Astrocyte (in vitro differentiated cells and primary cell): ENCODE measurements at regions not wholly inside any gene's neighbourhood (a gene's known extent, or its start where the extent isn't known, plus 50 kb on each side); places are given as distances from the start of the nearest gene placed in this dataset.

Experiments
- DNase-seq: peaks from one replicate; pipeline ENCODE4 v3.0.0-alpha.2; 2010; ENCODE audit warnings: low read depth
- FAIRE-seq: peaks from 2 replicates; lab custom pipeline; 2011; peaks lifted over from hg19 to GRCh38; lab: Jason Lieb, UNC
- H2AFZ ChIP-seq: 2 replicates; pipeline ENCODE4 v1.6.0; 2012; ENCODE audit warnings: low read depth, low read length, inconsistent platforms
- H3K27ac ChIP-seq: 2 replicates; pipeline ENCODE4 v1.5.1; 2011; ENCODE audit warnings: low read depth, low read length, inconsistent platforms
- H3K27me3 ChIP-seq: 2 replicates; pipeline ENCODE4 v1.6.0; 2011; ENCODE audit warnings: low read length, inconsistent platforms; ENCODE audit not compliant: insufficient read depth
- H3K36me3 ChIP-seq: 2 replicates; pipeline ENCODE4 v1.5.1; 2011; ENCODE audit warnings: low read length, inconsistent platforms; ENCODE audit not compliant: insufficient read depth
- H3K4me1 ChIP-seq: 2 replicates; pipeline ENCODE4 v1.5.1; 2011; ENCODE audit warnings: low read length, inconsistent platforms; ENCODE audit not compliant: insufficient read depth
- H3K4me2 ChIP-seq: 2 replicates; pipeline ENCODE4 v1.6.0; 2012; ENCODE audit warnings: low read length, inconsistent platforms
- H3K4me3 ChIP-seq: 2 replicates; pipeline ENCODE4 v1.5.1; 2011; ENCODE audit warnings: low read depth, mild to moderate bottlenecking, low read length, inconsistent platforms; ENCODE audit not compliant: insufficient read depth
- H3K79me2 ChIP-seq: 2 replicates; pipeline ENCODE4 v1.6.0; 2012; ENCODE audit warnings: mild to moderate bottlenecking, low read length, inconsistent platforms; ENCODE audit not compliant: insufficient read depth
- H3K9ac ChIP-seq: 2 replicates; pipeline ENCODE4 v1.6.0; 2012; ENCODE audit warnings: mild to moderate bottlenecking, low read length, inconsistent platforms
- H3K9me3 ChIP-seq: 2 replicates; pipeline ENCODE4 v1.5.1; 2012; ENCODE audit warnings: low read depth, mild to moderate bottlenecking, low read length, inconsistent platforms; ENCODE audit not compliant: insufficient read depth
- H4K20me1 ChIP-seq: 2 replicates; pipeline ENCODE4 v1.6.0; 2012; ENCODE audit warnings: low read length, inconsistent platforms; ENCODE audit not compliant: insufficient read depth
- H3K27ac Mint-ChIP-seq: one replicate; pipeline ENCODE4 v1.8.0; 2021; ENCODE audit warnings: mild to moderate bottlenecking, mixed read lengths; ENCODE audit not compliant: unreplicated experiment
- H3K27me3 Mint-ChIP-seq: one replicate; pipeline ENCODE4 v1.8.0; 2021; ENCODE audit warnings: low read depth, mixed read lengths; ENCODE audit not compliant: unreplicated experiment
- H3K36me3 Mint-ChIP-seq: one replicate; pipeline ENCODE4 v1.8.0; 2021; ENCODE audit warnings: low read depth, mixed read lengths; ENCODE audit not compliant: unreplicated experiment
- H3K4me1 Mint-ChIP-seq: one replicate; pipeline ENCODE4 v1.8.0; 2021; ENCODE audit warnings: low read depth, mixed read lengths; ENCODE audit not compliant: unreplicated experiment
- H3K4me3 Mint-ChIP-seq: one replicate; pipeline ENCODE4 v1.8.0; 2021; ENCODE audit warnings: mild to moderate bottlenecking, moderate library complexity, mixed read lengths; ENCODE audit not compliant: unreplicated experiment
- H3K9me3 Mint-ChIP-seq: one replicate; pipeline ENCODE4 v1.8.0; 2021; ENCODE audit warnings: mild to moderate bottlenecking, mixed read lengths; ENCODE audit not compliant: unreplicated experiment
- EZH2 ChIP-seq: IDR thresholded peaks from 2 replicates; pipeline ENCODE4 v1.6.1; 2012; ENCODE audit warnings: mild to moderate bottlenecking, low read length, inconsistent platforms; ENCODE audit not compliant: insufficient read depth
- TF ChIP-seq, protein P1 (sequence below): IDR thresholded peaks from 2 replicates; pipeline ENCODE4 v1.5.1; 2011; ENCODE audit warnings: low read depth, mild to moderate bottlenecking, inconsistent platforms, low read length, moderate library complexity; ENCODE audit not compliant: insufficient read depth

DNA sequence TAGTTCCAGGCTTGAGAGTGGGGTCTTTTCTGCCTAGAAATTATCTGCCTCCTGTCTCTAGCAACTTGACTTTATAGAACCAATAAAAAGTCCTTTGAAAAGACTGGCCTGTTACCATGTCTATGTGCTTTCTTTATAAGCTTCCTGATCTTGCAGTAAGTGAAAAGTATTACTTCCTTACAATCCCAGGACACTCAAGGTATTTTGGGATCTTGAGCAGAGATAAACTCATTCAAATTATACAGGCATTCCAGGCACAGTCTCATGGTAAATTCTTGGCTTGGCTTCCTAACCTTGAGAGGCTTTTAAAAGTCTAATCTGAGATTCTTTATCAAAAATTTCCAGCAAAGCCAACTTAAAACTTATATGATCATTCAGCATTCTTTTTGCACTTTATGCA, 833.0 kb upstream of the POU3F4 start:
- Histone ChIP-seq H2AFZ (no peak overlapping the region), H3K9me3 (no peaks in the 10 kb centered on the region), H3K4me3 (no peak overlapping the region), H3K27me3 (no peaks in the 10 kb centered on the region), H3K79me2 (no peaks in the 10 kb centered on the region), H3K4me2 (no peak overlapping the region), H3K27ac (no peak overlapping the region), H3K36me3 (no peaks in the 10 kb centered on the region), H3K4me1 (no peaks in the 10 kb centered on the region), H3K9ac (no peak overlapping the region), H4K20me1 (no peaks in the 10 kb centered on the region)
- Mint-ChIP-seq H3K27me3 (no peaks in the 10 kb centered on the region), H3K9me3 (no peaks in the 10 kb centered on the region), H3K4me3 (no peak overlapping the region), H3K4me1 (peaks cover 1% of the 10 kb centered on the region), H3K36me3 (no peaks in the 10 kb centered on the region), H3K27ac (no peak overlapping the region)
- DNase-seq (no peak), FAIRE-seq (peak; percentile 43)
- TF ChIP-seq EZH2 = no peak
- TF ChIP-seq, protein P1, sequence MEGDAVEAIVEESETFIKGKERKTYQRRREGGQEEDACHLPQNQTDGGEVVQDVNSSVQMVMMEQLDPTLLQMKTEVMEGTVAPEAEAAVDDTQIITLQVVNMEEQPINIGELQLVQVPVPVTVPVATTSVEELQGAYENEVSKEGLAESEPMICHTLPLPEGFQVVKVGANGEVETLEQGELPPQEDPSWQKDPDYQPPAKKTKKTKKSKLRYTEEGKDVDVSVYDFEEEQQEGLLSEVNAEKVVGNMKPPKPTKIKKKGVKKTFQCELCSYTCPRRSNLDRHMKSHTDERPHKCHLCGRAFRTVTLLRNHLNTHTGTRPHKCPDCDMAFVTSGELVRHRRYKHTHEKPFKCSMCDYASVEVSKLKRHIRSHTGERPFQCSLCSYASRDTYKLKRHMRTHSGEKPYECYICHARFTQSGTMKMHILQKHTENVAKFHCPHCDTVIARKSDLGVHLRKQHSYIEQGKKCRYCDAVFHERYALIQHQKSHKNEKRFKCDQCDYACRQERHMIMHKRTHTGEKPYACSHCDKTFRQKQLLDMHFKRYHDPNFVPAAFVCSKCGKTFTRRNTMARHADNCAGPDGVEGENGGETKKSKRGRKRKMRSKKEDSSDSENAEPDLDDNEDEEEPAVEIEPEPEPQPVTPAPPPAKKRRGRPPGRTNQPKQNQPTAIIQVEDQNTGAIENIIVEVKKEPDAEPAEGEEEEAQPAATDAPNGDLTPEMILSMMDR = no peak

DNA sequence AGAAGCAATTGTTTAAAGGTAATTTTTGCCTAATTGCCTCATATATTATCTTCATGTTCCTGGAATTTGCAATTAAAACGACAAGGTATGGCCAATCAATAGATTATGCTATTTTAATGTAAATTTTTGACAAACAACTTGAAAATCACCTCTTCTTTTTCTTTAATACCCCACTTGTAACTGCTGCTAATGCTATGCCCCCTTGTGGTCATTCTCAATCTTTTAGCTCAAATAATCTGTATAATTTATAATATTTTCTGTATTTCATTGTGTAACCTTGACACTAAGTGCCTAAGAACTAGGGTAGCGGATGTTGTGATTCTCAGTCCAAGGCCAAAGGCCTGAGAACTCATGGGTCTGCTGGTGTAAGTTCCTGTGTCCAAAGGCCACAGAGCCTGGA, 831.7 kb upstream of the POU3F4 start:
- FAIRE-seq = no peak
- H3K36me3 ChIP-seq = no peaks in the 10 kb centered on the region
- H3K4me1 ChIP-seq = no peaks in the 10 kb centered on the region
- no peak overlapping the region for H3K27ac Mint-ChIP-seq
- H3K4me3 ChIP-seq = no peak overlapping the region
- H3K27ac ChIP-seq = no peak overlapping the region
- H3K9me3 ChIP-seq = no peaks in the 10 kb centered on the region
- TF ChIP-seq EZH2 = no peak
- TF ChIP-seq, protein P1 = no peak
- H3K79me2 ChIP-seq = no peaks in the 10 kb centered on the region
- H2AFZ ChIP-seq = no peak overlapping the region
- H3K27me3 Mint-ChIP-seq = no peaks in the 10 kb centered on the region
- H3K4me1 Mint-ChIP-seq = peaks cover 1% of the 10 kb centered on the region
- H3K27me3 ChIP-seq = no peaks in the 10 kb centered on the region
- no peaks in the 10 kb centered on the region for H4K20me1 ChIP-seq
- H3K4me2 ChIP-seq = no peak overlapping the region
- H3K36me3 Mint-ChIP-seq = no peaks in the 10 kb centered on the region
- no peak for DNase-seq
- no peak overlapping the region for H3K9ac ChIP-seq
- H3K4me3 Mint-ChIP-seq = no peak overlapping the region
- H3K9me3 Mint-ChIP-seq = no peaks in the 10 kb centered on the region

DNA sequence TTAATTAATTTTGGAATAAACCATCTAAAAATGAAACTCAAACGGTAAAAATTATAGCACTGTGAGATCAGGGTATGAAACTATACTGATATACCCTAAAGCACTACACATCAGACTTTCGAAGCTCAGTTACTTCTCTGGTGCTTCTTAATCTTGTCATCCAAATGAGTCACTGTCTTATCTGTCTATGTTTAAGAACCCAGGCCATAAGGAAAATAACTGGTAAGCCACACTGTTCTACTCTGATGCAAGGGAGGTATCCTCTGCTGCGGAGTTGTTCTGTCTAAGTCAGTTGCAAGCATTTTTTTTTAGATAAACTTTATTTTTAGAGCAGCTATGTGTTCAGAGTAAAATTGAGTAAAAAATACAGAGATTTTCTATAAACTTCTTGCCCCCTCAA, 830.8 kb upstream of the POU3F4 start:
- H3K4me3 ChIP-seq = no peak overlapping the region
- no peak overlapping the region for H2AFZ ChIP-seq
- H3K27me3 Mint-ChIP-seq = no peaks in the 10 kb centered on the region
- H3K9ac ChIP-seq = no peak overlapping the region
- H3K4me1 Mint-ChIP-seq = peaks cover 1% of the 10 kb centered on the region
- no peak for TF ChIP-seq EZH2
- TF ChIP-seq, protein P1 = no peak
- H3K4me3 Mint-ChIP-seq = no peak overlapping the region
- H3K79me2 ChIP-seq = no peaks in the 10 kb centered on the region
- H4K20me1 ChIP-seq = no peaks in the 10 kb centered on the region
- no peaks in the 10 kb centered on the region for H3K27me3 ChIP-seq
- H3K36me3 ChIP-seq = no peaks in the 10 kb centered on the region
- H3K36me3 Mint-ChIP-seq = no peaks in the 10 kb centered on the region
- no peaks in the 10 kb centered on the region for H3K4me1 ChIP-seq
- H3K9me3 Mint-ChIP-seq = no peaks in the 10 kb centered on the region
- FAIRE-seq (peak; percentile 37), DNase-seq (peak; percentile 2)
- no peaks in the 10 kb centered on the region for H3K9me3 ChIP-seq
- H3K4me2 ChIP-seq = no peak overlapping the region
- H3K27ac ChIP-seq = no peak overlapping the region
- no peak overlapping the region for H3K27ac Mint-ChIP-seq
